SK-N-SH treated with all-trans-retinoic acid at 6 μM for 48 hours (cell line): ENCODE measurements at regions not wholly inside any gene's neighbourhood (a gene's known extent, or its start where the extent isn't known, plus 50 kb on each side); places are given as distances from the start of the nearest gene placed in this dataset.

Experiments used
- ARNTL ChIP-seq: fragments of 450-650 bp; formaldehyde crosslinking; IDR thresholded peaks from 2 replicates; pipeline ENCODE4 v1.5.0; 2020; ENCODE audit warnings: low read depth, mild to moderate bottlenecking, moderate library complexity, borderline replicate concordance
- CSDC2 ChIP-seq: fragments of 250-450 bp; sonication (Bioruptor Pico); IDR thresholded peaks from 2 replicates; pipeline ENCODE4 v1.5.0; 2020; ENCODE audit warnings: mild to moderate bottlenecking, moderate library complexity
- OSR1 ChIP-seq: fragments of 250-450 bp; sonication (Bioruptor Pico); IDR thresholded peaks from 2 replicates; pipeline ENCODE4 v1.8.0; 2022; ENCODE audit warnings: moderate library complexity, mild to moderate bottlenecking, inconsistent platforms
- PATZ1 ChIP-seq: fragments of 250-450 bp; sonication (Bioruptor Pico); IDR thresholded peaks from 2 replicates; pipeline ENCODE4 v1.8.0; 2020; ENCODE audit warnings: mild to moderate bottlenecking, moderate library complexity, borderline replicate concordance
- PPARA ChIP-seq: fragments of 250-450 bp; sonication (Bioruptor Pico); IDR thresholded peaks from 2 replicates; pipeline ENCODE4 v1.5.0; 2020; ENCODE audit warnings: mild to moderate bottlenecking, borderline replicate concordance
- SNAI2 ChIP-seq: fragments of 250-450 bp; sonication (Bioruptor Pico); IDR thresholded peaks from 2 replicates; pipeline ENCODE4 v1.5.0; 2020; ENCODE audit warnings: mild to moderate bottlenecking, moderate library complexity
- TOX ChIP-seq: fragments of 250-450 bp; sonication (Bioruptor Pico); IDR thresholded peaks from 2 replicates; pipeline ENCODE4 v1.8.0; 2021; ENCODE audit warnings: mild to moderate bottlenecking, moderate library complexity, borderline replicate concordance
- ZC3H10 ChIP-seq: fragments of 250-450 bp; sonication (Bioruptor Pico); IDR thresholded peaks from 2 replicates; pipeline ENCODE4 v1.5.1; 2021; ENCODE audit warnings: mild to moderate bottlenecking, moderate library complexity
- ZFP3 ChIP-seq: fragments of 250-450 bp; sonication (Bioruptor Pico); IDR thresholded peaks from 2 replicates; pipeline ENCODE4 v1.5.0; 2020; ENCODE audit warnings: mild to moderate bottlenecking, moderate library complexity
- ZFP30 ChIP-seq: fragments of 450-650 bp; formaldehyde crosslinking; IDR thresholded peaks from 2 replicates; pipeline ENCODE4 v1.5.0; 2022; ENCODE audit warnings: mild to moderate bottlenecking, moderate library complexity
- ZNF565 ChIP-seq: fragments of 450-650 bp; formaldehyde crosslinking; conservative IDR thresholded peaks from 2 replicates; pipeline ENCODE4 v1.5.0; 2020; ENCODE audit warnings: low read depth, mild to moderate bottlenecking, moderate library complexity
- ZNF70 ChIP-seq: fragments of 450-650 bp; formaldehyde crosslinking; IDR thresholded peaks from 2 replicates; pipeline ENCODE4 v1.5.0; 2020; ENCODE audit warnings: mild to moderate bottlenecking, moderate library complexity
- TF ChIP-seq, protein P1 (sequence below): fragments of 250-450 bp; sonication (Bioruptor Pico); IDR thresholded peaks from 2 replicates; pipeline ENCODE4 v1.5.1; 2020; ENCODE audit warnings: low read depth, mild to moderate bottlenecking, moderate library complexity

- TF ChIP-seq PATZ1 (CRISPR knock-in tag) = no peak
- TF ChIP-seq ARNTL = no peak
- TF ChIP-seq SNAI2 (CRISPR knock-in tag) = no peak
- no peak for TF ChIP-seq TOX (CRISPR knock-in tag)
- TF ChIP-seq ZFP3 (CRISPR knock-in tag) = no peak
- TF ChIP-seq ZNF565 (CRISPR knock-in tag) = no peak
- no peak for TF ChIP-seq PPARA (CRISPR knock-in tag)
- no peak for TF ChIP-seq OSR1 (CRISPR knock-in tag)
- TF ChIP-seq CSDC2 (CRISPR knock-in tag) = no peak
- TF ChIP-seq, protein P1, sequence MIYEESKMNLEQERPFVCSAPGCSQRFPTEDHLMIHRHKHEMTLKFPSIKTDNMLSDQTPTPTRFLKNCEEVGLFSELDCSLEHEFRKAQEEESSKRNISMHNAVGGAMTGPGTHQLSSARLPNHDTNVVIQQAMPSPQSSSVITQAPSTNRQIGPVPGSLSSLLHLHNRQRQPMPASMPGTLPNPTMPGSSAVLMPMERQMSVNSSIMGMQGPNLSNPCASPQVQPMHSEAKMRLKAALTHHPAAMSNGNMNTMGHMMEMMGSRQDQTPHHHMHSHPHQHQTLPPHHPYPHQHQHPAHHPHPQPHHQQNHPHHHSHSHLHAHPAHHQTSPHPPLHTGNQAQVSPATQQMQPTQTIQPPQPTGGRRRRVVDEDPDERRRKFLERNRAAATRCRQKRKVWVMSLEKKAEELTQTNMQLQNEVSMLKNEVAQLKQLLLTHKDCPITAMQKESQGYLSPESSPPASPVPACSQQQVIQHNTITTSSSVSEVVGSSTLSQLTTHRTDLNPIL (CRISPR knock-in tag) = no peak
- TF ChIP-seq ZFP30 (CRISPR knock-in tag) = no peak
- no peak for TF ChIP-seq ZC3H10 (CRISPR knock-in tag)
- TF ChIP-seq ZNF70 (CRISPR knock-in tag) = no peak
Measured at GRCh38 chr5:158179271-158179670, 320.3 kb upstream of the CLINT1 start.
